HG02943 (cell line): ENCODE measurements at regions not wholly inside any gene's neighbourhood (a gene's known extent, or its start where the extent isn't known, plus 50 kb on each side); places are given as distances from the start of the nearest gene placed in this dataset.
A peak's percentile ranks its signal among the peaks of the same experiment; 100 is the strongest.
"Not testable (repeated sequence)": the region's sequence is repeated elsewhere in the genome, so short reads cannot be mapped to it uniquely, and the experiment has no call there.

Experiments used
- ATAC-seq: cut with Tn5 transposase; IDR thresholded peaks from one replicate; pipeline ENCODE4 v1.9.1; 2021; ENCODE audit warnings: mild to moderate bottlenecking, low read depth, moderate library complexity; ENCODE audit not compliant: unreplicated experiment

DNA sequence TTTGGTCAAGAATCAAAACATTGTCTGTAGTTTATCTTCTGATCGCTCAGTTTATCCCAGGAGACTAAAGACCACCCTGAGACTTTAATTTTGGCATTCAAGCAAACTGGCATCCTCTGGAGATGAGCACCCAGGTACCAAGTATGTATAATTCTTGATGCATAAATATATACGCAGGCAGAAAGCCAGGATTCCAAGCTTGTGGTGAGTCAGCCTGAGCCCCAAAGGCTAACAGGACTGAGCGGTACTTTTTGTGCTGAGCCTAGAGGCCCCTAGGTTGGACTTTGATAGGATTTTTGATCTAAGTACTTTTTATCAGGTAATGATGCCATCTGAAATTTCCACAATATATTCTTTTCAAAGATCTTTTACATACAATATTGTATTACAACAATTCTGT is 301.3 kb downstream of the TFAP2B start:
- ATAC-seq = no peak

- not testable (repeated sequence) for ATAC-seq
Observed at GRCh38 chr6:51121380-51121976, 302.8 kb downstream of the TFAP2B start.

GRCh38 chr6:51129043-51129442 is 310.4 kb downstream of the TFAP2B start:
- no peak for ATAC-seq

- ATAC-seq = no peak
Observed at GRCh38 chr6:51137777-51138176, 319.1 kb downstream of the TFAP2B start.

GRCh38 chr6:51139950-51140385 is 321.3 kb downstream of the TFAP2B start:
- no peak for ATAC-seq

DNA sequence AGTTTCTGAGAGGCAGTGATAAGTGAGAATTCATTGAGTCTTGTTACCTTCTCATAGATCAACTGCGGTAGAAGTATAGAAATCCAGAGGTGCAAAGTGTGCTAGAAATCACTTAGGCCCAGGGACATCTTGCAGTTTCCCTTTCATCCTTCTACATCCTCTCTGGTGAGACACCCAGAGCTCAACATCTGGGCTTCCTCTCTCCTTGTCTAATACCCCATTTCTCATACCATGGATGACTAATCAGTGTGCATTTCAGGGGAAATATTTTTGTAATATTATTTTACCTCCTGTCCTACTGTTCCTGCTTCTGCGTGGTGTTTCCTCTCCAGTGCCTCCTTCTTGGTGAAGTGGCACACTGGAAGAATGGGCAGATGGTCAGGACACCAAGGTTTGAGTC is 322.4 kb downstream of the TFAP2B start:
- no peak for ATAC-seq

DNA sequence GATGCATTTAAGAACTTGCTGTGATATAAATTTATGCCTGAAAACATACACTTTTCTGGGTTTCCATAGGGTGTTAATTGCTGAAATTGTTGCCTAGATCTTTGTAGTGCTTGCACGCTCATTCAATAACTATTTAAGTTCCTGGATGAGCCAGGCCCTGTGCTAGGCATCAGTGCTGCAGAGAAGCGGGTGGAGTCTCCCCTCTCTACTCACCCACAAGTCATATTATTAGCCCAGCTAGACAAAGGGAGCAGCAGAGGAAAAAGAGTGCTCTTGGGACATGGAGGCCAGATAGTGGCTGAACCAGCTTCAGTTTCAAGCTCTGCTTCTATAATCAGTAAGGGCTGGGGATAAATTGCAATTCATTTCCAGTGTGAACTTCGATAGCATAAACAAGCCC is 329.1 kb downstream of the TFAP2B start:
- ATAC-seq = no peak

DNA sequence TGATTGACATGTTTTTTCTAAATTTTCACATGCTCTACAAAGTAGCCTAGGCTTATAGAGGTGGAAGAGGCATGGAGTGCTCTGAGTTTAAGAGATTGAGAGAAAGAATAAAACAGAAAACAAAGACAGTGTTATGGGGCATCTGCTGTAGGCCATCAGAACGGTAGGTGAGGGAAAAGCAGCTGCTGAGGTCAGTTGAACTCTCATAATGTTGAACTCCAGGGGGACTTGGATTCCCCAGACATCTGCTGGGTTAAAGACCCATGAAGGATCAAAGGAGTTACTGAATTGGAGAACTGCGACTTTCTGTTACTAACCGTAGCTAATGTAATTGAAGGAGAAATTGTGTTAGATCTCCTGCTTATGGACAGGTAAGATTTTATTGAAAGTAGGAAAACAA is 333.9 kb downstream of the TFAP2B start:
- ATAC-seq = no peak

- ATAC-seq = no peak
Observed at GRCh38 chr6:51153109-51153508, 334.4 kb downstream of the TFAP2B start.

DNA sequence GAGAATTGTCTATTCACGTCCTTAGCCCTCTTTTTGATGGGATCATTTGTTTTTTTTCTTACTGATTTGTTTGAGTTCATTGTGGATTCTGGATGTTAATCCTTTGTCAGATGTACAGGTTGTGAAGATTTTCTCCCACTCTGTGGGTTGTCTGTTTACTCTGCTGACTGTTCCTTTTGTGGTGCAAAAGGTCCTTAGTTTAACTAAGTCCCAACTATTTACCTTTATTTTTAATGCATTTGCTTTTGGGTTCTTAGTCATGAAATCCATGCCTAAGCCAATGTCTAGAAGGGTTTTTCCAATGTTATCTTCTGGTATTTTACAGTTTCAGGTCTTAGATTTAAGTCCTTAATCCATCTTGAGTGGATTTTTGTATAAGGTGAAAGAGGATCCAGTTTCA is 336.3 kb downstream of the TFAP2B start:
- not testable (repeated sequence) for ATAC-seq

DNA sequence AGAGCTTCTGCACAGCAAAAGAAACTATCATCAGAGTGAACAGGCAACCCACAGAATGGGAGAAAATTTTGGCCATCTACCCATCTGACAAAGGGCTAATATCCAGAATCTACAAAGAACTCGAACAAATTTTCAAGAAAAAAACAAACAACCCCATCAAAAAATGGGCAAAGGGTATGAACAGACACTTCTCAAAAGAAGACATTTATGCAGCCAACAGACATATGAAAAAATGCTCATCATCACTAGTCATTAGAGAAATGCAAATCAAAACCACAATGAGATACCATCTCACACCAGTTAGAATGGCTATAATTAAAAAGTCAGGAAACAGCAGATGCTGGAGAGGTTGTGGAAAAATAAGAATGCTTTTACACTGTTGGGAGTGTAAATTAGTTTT is 340.6 kb downstream of the TFAP2B start:
- not testable (repeated sequence) for ATAC-seq

- no peak for ATAC-seq
Observed at GRCh38 chr6:51161752-51162151, 343.1 kb downstream of the TFAP2B start.

DNA sequence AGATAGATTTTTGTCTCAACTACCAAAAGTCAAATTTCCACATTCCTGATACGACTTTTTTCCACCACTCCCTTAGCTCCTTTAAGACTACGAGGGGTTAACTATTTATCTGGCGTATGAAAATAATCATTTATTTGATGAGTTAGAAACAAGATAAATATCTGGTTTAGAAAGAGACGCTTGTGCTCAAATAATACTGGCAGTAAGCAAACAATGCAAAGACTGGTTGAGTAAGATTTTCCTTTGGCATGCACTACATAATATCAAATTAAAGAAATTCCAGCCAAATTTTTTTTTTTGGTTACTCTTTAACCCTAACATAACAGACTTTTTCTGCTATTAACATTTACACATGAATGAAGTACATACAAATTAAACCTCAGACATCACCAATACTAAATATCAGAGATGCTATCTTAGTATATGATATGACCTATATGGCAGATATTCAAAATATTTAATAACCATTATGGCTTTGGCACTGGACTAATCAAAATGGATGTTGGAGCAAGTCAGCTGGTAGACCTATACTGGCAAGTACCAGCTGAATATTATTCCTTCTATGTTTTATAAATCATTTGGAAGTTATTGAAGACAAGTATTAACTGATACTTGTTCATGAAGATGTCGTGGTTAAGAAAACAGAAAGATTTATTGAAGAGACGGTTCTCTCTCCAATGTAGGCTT is 345.3 kb downstream of the TFAP2B start:
- no peak for ATAC-seq

GRCh38 chr6:51166914-51167313 is 348.2 kb downstream of the TFAP2B start:
- ATAC-seq = no peak

GRCh38 chr6:51167468-51167867 is 348.8 kb downstream of the TFAP2B start:
- no peak for ATAC-seq

- no peak for ATAC-seq
Observed at GRCh38 chr6:51182827-51183226, 364.2 kb downstream of the TFAP2B start.

DNA sequence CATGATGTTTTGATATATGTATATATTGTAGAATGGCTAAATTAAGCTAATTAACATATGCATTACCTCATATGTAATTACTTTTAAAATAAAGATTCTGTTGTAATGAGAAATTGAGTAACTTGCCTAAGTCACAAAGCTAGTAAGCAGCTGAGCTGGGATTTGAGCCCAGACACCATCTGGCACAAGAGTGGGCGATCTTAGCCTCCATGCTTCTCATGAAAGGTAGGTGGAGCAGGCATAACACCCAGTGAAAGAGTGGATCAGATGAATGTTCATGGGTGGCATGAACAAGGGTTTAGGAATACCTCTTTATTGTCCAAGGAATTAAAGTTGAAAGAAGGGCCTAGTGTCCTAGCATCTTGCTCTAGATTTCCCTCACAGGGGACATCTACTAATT is 365.4 kb downstream of the TFAP2B start:
- ATAC-seq = no peak

- ATAC-seq = not testable (repeated sequence)
Observed at GRCh38 chr6:51193163-51193562, 374.5 kb downstream of the TFAP2B start.

DNA sequence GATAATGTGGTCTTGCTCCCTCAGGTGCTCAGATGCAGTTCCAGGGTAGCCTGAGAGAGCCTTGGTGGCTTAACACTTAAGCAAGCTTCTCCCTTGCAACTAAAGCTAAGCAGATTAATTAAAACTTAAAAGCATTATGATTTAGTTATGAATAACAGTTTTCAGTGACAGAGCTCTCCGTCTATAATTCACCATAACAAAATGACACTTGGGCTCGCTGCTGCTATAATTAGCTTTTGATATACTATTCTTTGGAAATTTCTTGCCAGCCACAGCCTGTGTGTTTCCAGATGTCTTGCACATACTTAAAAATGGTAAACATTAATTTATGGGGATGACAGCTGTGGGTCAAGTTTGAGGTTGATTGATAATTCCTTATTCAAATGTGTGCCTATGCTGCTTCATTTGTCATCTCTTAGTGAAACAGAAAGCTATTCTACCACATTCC is 380.5 kb downstream of the TFAP2B start:
- peak; percentile 78 for ATAC-seq

DNA sequence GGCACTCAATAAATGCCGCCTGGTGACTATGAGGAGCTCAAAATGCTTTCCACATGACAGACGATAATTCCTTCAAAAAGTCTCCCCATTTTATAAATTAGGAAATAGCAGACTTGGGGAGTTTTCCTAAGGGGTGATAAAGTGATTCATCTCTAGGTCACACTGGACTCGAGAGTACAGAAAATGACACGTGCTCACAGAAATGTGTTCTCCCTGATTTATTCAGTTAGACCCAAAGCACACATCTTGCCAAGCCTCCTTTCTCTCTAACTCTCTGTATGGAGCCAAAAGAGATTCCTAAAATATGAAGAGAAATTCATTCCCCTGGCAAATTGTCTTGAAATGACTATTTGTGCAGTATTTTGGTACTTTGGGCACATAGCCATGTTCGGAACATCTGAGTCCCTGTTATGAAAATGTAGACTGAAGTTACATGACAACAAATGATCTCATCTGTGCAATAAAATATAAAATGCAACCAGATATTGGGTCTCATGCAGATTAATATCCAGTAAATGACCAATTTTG is 381.1 kb downstream of the TFAP2B start:
- peak; percentile 17 for ATAC-seq

DNA sequence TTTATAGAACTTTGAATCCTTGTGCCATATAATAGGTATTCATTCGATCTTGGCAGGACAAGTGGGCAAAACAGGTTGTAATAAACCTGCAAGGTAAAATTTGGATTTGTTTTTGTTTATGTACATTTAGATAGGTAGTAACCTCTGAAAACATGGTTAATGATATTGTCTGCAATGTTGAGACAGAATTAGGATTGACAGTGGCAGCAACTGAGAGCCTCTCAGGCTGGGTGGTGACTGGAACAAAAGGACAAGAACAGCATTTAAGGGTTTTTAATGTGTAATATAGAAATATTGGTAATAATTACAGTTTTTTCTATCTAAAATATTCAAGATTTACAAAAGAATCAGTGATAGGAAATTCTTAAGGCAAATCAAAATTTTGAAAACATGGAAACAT is 382.0 kb downstream of the TFAP2B start:
- ATAC-seq = no peak

DNA sequence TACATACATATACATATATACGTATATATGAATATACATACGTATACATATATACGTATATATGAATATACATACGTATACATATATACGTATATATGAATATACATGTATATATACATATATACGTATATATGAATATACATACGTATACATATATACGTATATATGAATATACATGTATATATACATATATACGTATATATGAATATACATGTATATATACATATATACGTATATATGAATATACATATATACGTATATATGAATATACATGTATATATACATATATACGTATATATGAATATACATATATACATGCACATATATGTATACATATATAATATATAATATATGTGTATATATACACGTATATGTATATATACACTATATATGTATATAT is 384.0 kb downstream of the TFAP2B start:
- ATAC-seq = not testable (repeated sequence)
